Tibial nerve (tissue), 4 donors: ENCODE measurements at regions not wholly inside any gene's neighbourhood (a gene's known extent, or its start where the extent isn't known, plus 50 kb on each side); places are given as distances from the start of the nearest gene placed in this dataset.

Experiments
- EP300 ChIP-seq, 2 donors: sonication (generic); formaldehyde crosslinking; IDR thresholded peaks; one replicate each; pipeline ENCODE4 v1.6.1; 2017; ENCODE audit warnings: antibody characterized with exemption in 2 of 2, mild to moderate bottlenecking in 1 of 2
- POLR2A ChIP-seq, 2 donors: fragments of 450-650 bp; IDR thresholded peaks; one replicate each; pipeline ENCODE4 v1.6.1; 2017; ENCODE audit warnings: antibody characterized with exemption in 2 of 2, mild to moderate bottlenecking in 2 of 2, moderate library complexity in 2 of 2
- TF ChIP-seq, protein P1 (sequence below), 5 experiments: fragments of 200-600 bp in 3 of 5; fragments of 450-650 bp in 2 of 5; sonication (generic) in 3 of 5; IDR thresholded peaks; one replicate each; pipeline ENCODE4 v1.5.1; 2016 to 2019; ENCODE audit warnings: antibody characterized with exemption in 5 of 5, mild to moderate bottlenecking in 3 of 5, moderate library complexity in 2 of 5

GRCh38 chr5:10912435-10912834, 151.4 kb upstream of the DAP start:
- TF ChIP-seq, protein P1, sequence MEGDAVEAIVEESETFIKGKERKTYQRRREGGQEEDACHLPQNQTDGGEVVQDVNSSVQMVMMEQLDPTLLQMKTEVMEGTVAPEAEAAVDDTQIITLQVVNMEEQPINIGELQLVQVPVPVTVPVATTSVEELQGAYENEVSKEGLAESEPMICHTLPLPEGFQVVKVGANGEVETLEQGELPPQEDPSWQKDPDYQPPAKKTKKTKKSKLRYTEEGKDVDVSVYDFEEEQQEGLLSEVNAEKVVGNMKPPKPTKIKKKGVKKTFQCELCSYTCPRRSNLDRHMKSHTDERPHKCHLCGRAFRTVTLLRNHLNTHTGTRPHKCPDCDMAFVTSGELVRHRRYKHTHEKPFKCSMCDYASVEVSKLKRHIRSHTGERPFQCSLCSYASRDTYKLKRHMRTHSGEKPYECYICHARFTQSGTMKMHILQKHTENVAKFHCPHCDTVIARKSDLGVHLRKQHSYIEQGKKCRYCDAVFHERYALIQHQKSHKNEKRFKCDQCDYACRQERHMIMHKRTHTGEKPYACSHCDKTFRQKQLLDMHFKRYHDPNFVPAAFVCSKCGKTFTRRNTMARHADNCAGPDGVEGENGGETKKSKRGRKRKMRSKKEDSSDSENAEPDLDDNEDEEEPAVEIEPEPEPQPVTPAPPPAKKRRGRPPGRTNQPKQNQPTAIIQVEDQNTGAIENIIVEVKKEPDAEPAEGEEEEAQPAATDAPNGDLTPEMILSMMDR (IDR thresholded peaks at IDR 0.05): no peak
- TF ChIP-seq POLR2A (IDR thresholded peaks at IDR 0.05): no peak
- TF ChIP-seq EP300 (IDR thresholded peaks at IDR 0.05): no peak
